ENCODE measurements at regions not wholly inside any gene's neighbourhood (a gene's known extent, or its start where the extent isn't known, plus 50 kb on each side); places are given as distances from the start of the nearest gene placed in this dataset.
A peak's percentile ranks its signal among the peaks of the same experiment; 100 is the strongest.

- no peak for DNase-seq
- intact Hi-C loops (cut with DNase I) = loop anchor here in 1 of 10 donors (10.0 kb wide), 1 partner anchor 60 kb away; no protein-coding TSS in a partner anchor
- TF ChIP-seq CTCF (IDR thresholded peaks at IDR 0.05) (no peak), POLR2A (IDR thresholded peaks at IDR 0.05) (no peak)
- Histone ChIP-seq H3K9me3 (peaks cover 0 to 18% (median 1%) of the 10 kb centered on the region in 12 donors), H3K36me3 (no peaks in the 10 kb centered on the region), H3K4me3 (no peak overlapping the region), H3K4me1 (no peaks in the 10 kb centered on the region), H3K27ac (no peak overlapping the region), H3K27me3 (no peaks in the 10 kb centered on the region)
- no peak for ATAC-seq
- 92 to 97% (median 94%) methylated on average over 1 of the region's 1 CpG for WGBS, 4 donors
Measured at GRCh38 chr9:80294955-80295354, 723.2 kb downstream of the TLE4 start.

GRCh38 chr9:80294318-80294717 is 722.6 kb downstream of the TLE4 start:
- H3K36me3 ChIP-seq = no peaks in the 10 kb centered on the region
- no peak for ATAC-seq
- H3K4me3 ChIP-seq = no peak overlapping the region
- H3K27ac ChIP-seq = no peak overlapping the region
- TF ChIP-seq POLR2A (IDR thresholded peaks at IDR 0.05) (no peak), CTCF (IDR thresholded peaks at IDR 0.05) (no peak)
- H3K9me3 ChIP-seq = peaks cover 0 to 18% (median 1%) of the 10 kb centered on the region in 12 donors
- H3K27me3 ChIP-seq = no peaks in the 10 kb centered on the region
- 63 to 69% (median 67%) methylated on average over 1 of the region's 1 CpG for WGBS, 4 donors
- DNase-seq = no peak
- H3K4me1 ChIP-seq = no peaks in the 10 kb centered on the region
- intact Hi-C loops (cut with DNase I) = loop anchor here in 1 of 10 donors (10.0 kb wide), 1 partner anchor 60 kb away; no protein-coding TSS in a partner anchor

GRCh38 chr9:80292231-80292630 is 720.5 kb downstream of the TLE4 start:
- Histone ChIP-seq H3K4me1 (no peaks in the 10 kb centered on the region), H3K36me3 (no peaks in the 10 kb centered on the region), H3K27me3 (no peaks in the 10 kb centered on the region), H3K4me3 (no peak overlapping the region), H3K9me3 (peaks cover 0 to 15% (median under 1%) of the 10 kb centered on the region in 12 donors), H3K27ac (no peak overlapping the region)
- ATAC-seq (no peak), DNase-seq (no peak)
- WGBS, 4 donors = 40 to 59% (median 56%) methylated on average over 2 of the region's 2 CpGs
- TF ChIP-seq POLR2A (IDR thresholded peaks at IDR 0.05) (no peak), CTCF (IDR thresholded peaks at IDR 0.05) (no peak)
- intact Hi-C loops (cut with DNase I) = loop anchor here in 1 of 10 donors (10.0 kb wide), 1 partner anchor 63 kb away; no protein-coding TSS in a partner anchor

- H3K27me3 ChIP-seq = no peaks in the 10 kb centered on the region
- 22 to 36% (median 27%) methylated on average over 2 of the region's 2 CpGs for WGBS, 4 donors
- no peaks in the 10 kb centered on the region for H3K36me3 ChIP-seq
- no peak overlapping the region for H3K27ac ChIP-seq
- peaks cover 0 to 4% (median 0%) of the 10 kb centered on the region in 12 donors for H3K9me3 ChIP-seq
- H3K4me1 ChIP-seq = no peaks in the 10 kb centered on the region
- ATAC-seq = no peak
- intact Hi-C loops (cut with DNase I) = no loop called here
- TF ChIP-seq CTCF (IDR thresholded peaks at IDR 0.05) (peak in 5 of 12 donors; percentile 9 to 46 (median 36)), POLR2A (IDR thresholded peaks at IDR 0.05) (no peak)
- no peak overlapping the region for H3K4me3 ChIP-seq
- DNase-seq = no peak
Measured at GRCh38 chr9:80285326-80285725, 713.6 kb downstream of the TLE4 start.
